Nephron (organoid): ENCODE measurements at regions not wholly inside any gene's neighbourhood (a gene's known extent, or its start where the extent isn't known, plus 50 kb on each side); places are given as distances from the start of the nearest gene placed in this dataset.

Experiments used
- H3K27ac Mint-ChIP-seq, 3 experiments: 2 replicates each; pipeline ENCODE4 v1.8.0; 2020; ENCODE audit warnings: mixed read lengths in 3 of 3, mild to moderate bottlenecking in 2 of 3, moderate library complexity in 1 of 3
- H3K27me3 Mint-ChIP-seq: 2 replicates; pipeline ENCODE4 v1.8.0; 2021; ENCODE audit warnings: low read depth, mild to moderate bottlenecking, moderate library complexity, mixed read lengths
- H3K36me3 Mint-ChIP-seq: 2 replicates; pipeline ENCODE4 v1.8.0; 2020; ENCODE audit warnings: low read depth, mixed read lengths
- H3K4me1 Mint-ChIP-seq: 2 replicates; pipeline ENCODE4 v1.8.0; 2020; ENCODE audit warnings: mixed read lengths
- H3K4me3 Mint-ChIP-seq, 3 experiments: 2 replicates each; pipeline ENCODE4 v1.8.0; 2020; ENCODE audit warnings: mild to moderate bottlenecking in 3 of 3, mixed read lengths in 3 of 3, moderate library complexity in 2 of 3
- H3K9me3 Mint-ChIP-seq: 2 replicates; pipeline ENCODE4 v1.8.0; 2020; ENCODE audit warnings: mixed read lengths
- CTCF ChIP-seq, 3 experiments: fragments of 200-600 bp; sonication (generic); IDR thresholded peaks; one replicate each; pipeline ENCODE4 v1.5.0; 2021; ENCODE audit warnings: antibody characterized with exemption in 3 of 3; ENCODE audit not compliant: unreplicated experiment in 3 of 3

GRCh38 chr2:41663056-41663455 lies 384.8 kb upstream of the PKDCC start:
- H3K4me1 Mint-ChIP-seq, result no peaks in the 10 kb centered on the region
- H3K9me3 Mint-ChIP-seq, result peaks cover 9% of the 10 kb centered on the region
- no peaks in the 10 kb centered on the region for H3K36me3 Mint-ChIP-seq
- no peak for TF ChIP-seq CTCF (IDR thresholded peaks at IDR 0.05; ENCODE audit: unreplicated experiment in 3 of 3)
- H3K27ac Mint-ChIP-seq, result no peak overlapping the region
- no peak overlapping the region for H3K4me3 Mint-ChIP-seq
- peaks cover 7% of the 10 kb centered on the region for H3K27me3 Mint-ChIP-seq

GRCh38 chr2:41668529-41668928 lies 379.3 kb upstream of the PKDCC start:
- Mint-ChIP-seq H3K27me3 (peaks cover 10% of the 10 kb centered on the region), H3K27ac (no peak overlapping the region), H3K36me3 (no peaks in the 10 kb centered on the region), H3K4me1 (no peaks in the 10 kb centered on the region), H3K9me3 (no peaks in the 10 kb centered on the region), H3K4me3 (no peak overlapping the region)
- no peak for TF ChIP-seq CTCF (IDR thresholded peaks at IDR 0.05; ENCODE audit: unreplicated experiment in 3 of 3)

- TF ChIP-seq CTCF (IDR thresholded peaks at IDR 0.05; ENCODE audit: unreplicated experiment in 3 of 3), result no peak
- Mint-ChIP-seq H3K36me3 (no peaks in the 10 kb centered on the region), H3K27ac (no peak overlapping the region), H3K27me3 (no peaks in the 10 kb centered on the region), H3K4me1 (no peaks in the 10 kb centered on the region), H3K4me3 (no peak overlapping the region), H3K9me3 (peaks cover 3% of the 10 kb centered on the region)
Measured at GRCh38 chr2:41678639-41679038, 369.2 kb upstream of the PKDCC start.

- Mint-ChIP-seq H3K4me3 (no peak overlapping the region), H3K27me3 (no peaks in the 10 kb centered on the region), H3K36me3 (no peaks in the 10 kb centered on the region), H3K4me1 (no peaks in the 10 kb centered on the region), H3K27ac (no peak overlapping the region), H3K9me3 (peaks cover 13% of the 10 kb centered on the region)
- TF ChIP-seq CTCF (IDR thresholded peaks at IDR 0.05; ENCODE audit: unreplicated experiment in 3 of 3), result no peak
Measured at GRCh38 chr2:41686156-41686555, 361.7 kb upstream of the PKDCC start.

- TF ChIP-seq CTCF (IDR thresholded peaks at IDR 0.05; ENCODE audit: unreplicated experiment in 3 of 3), result no peak
- no peaks in the 10 kb centered on the region for H3K27me3 Mint-ChIP-seq
- H3K36me3 Mint-ChIP-seq, result no peaks in the 10 kb centered on the region
- no peaks in the 10 kb centered on the region for H3K4me1 Mint-ChIP-seq
- H3K27ac Mint-ChIP-seq, result no peak overlapping the region
- H3K9me3 Mint-ChIP-seq, result no peaks in the 10 kb centered on the region
- H3K4me3 Mint-ChIP-seq, result no peak overlapping the region
Measured at GRCh38 chr2:41691561-41691960, 356.3 kb upstream of the PKDCC start.

- Mint-ChIP-seq H3K4me1 (peaks cover 10% of the 10 kb centered on the region), H3K4me3 (no peak overlapping the region), H3K27me3 (no peaks in the 10 kb centered on the region), H3K9me3 (no peaks in the 10 kb centered on the region), H3K36me3 (no peaks in the 10 kb centered on the region), H3K27ac (peak overlapping the region in 1 of 3 experiments; percentile 45)
- TF ChIP-seq CTCF (IDR thresholded peaks at IDR 0.05; ENCODE audit: unreplicated experiment in 3 of 3), result no peak
Measured at GRCh38 chr2:41694536-41695049, 353.2 kb upstream of the PKDCC start.
